ENCODE measurements at regions not wholly inside any gene's neighbourhood (a gene's known extent, or its start where the extent isn't known, plus 50 kb on each side); places are given as distances from the start of the nearest gene placed in this dataset.

DNA sequence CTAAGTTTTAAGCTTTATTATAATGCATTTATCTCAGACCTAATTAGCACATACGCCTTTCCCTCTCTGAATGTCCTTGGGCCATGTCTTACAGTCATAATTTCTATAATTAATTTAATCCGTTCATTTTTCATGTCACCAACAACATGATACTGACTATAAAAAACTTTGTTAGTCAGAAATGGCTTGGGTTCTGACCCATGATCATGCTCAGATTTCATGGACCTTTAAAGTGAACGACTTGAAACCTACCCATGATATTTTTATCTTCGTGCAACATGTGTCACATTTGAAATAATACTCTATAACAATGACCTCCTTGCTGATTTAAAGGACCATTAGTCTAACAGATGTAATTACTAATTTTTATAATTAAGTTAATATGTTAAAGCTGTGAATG lies 1033.8 kb downstream of the DIPK2A start:
- no peak for TF ChIP-seq TAF1 (IDR thresholded peaks at IDR 0.05; ENCODE audit: low read depth)
- no peak for TF ChIP-seq FOXM1 (IDR thresholded peaks at IDR 0.05; ENCODE audit: borderline replicate concordance, low read depth)
- TF ChIP-seq TCF12 (IDR thresholded peaks at IDR 0.05; ENCODE audit: low read depth) = no peak
- TF ChIP-seq EP300 (IDR thresholded peaks at IDR 0.05; ENCODE audit: borderline replicate concordance) = no peak
- TF ChIP-seq ZBTB7A (IDR thresholded peaks at IDR 0.05; ENCODE audit: low read depth) = no peak
- no peak for TF ChIP-seq CEBPB (IDR thresholded peaks at IDR 0.05)
- TF ChIP-seq TEAD4 (IDR thresholded peaks at IDR 0.05) = no peak
- TF ChIP-seq MAX (IDR thresholded peaks at IDR 0.05) = no peak
- TF ChIP-seq, protein P1, sequence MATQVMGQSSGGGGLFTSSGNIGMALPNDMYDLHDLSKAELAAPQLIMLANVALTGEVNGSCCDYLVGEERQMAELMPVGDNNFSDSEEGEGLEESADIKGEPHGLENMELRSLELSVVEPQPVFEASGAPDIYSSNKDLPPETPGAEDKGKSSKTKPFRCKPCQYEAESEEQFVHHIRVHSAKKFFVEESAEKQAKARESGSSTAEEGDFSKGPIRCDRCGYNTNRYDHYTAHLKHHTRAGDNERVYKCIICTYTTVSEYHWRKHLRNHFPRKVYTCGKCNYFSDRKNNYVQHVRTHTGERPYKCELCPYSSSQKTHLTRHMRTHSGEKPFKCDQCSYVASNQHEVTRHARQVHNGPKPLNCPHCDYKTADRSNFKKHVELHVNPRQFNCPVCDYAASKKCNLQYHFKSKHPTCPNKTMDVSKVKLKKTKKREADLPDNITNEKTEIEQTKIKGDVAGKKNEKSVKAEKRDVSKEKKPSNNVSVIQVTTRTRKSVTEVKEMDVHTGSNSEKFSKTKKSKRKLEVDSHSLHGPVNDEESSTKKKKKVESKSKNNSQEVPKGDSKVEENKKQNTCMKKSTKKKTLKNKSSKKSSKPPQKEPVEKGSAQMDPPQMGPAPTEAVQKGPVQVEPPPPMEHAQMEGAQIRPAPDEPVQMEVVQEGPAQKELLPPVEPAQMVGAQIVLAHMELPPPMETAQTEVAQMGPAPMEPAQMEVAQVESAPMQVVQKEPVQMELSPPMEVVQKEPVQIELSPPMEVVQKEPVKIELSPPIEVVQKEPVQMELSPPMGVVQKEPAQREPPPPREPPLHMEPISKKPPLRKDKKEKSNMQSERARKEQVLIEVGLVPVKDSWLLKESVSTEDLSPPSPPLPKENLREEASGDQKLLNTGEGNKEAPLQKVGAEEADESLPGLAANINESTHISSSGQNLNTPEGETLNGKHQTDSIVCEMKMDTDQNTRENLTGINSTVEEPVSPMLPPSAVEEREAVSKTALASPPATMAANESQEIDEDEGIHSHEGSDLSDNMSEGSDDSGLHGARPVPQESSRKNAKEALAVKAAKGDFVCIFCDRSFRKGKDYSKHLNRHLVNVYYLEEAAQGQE (IDR thresholded peaks at IDR 0.05; ENCODE audit: low read depth) = no peak
- no peak for TF ChIP-seq NFIC (IDR thresholded peaks at IDR 0.05)
- TF ChIP-seq CREB1 (IDR thresholded peaks at IDR 0.05; ENCODE audit: low read depth) = no peak
- TF ChIP-seq YY1 (IDR thresholded peaks at IDR 0.05; ENCODE audit: low read depth) = no peak
- no peak for TF ChIP-seq RAD21 (IDR thresholded peaks at IDR 0.05; ENCODE audit: low read depth)

GRCh38 chr3:145006271-145006670 lies 1034.6 kb downstream of the DIPK2A start:
- TF ChIP-seq CEBPB (IDR thresholded peaks at IDR 0.05) = no peak
- TF ChIP-seq TAF1 (IDR thresholded peaks at IDR 0.05; ENCODE audit: low read depth) = no peak
- TF ChIP-seq RAD21 (IDR thresholded peaks at IDR 0.05; ENCODE audit: low read depth) = no peak
- no peak for TF ChIP-seq CREB1 (IDR thresholded peaks at IDR 0.05; ENCODE audit: low read depth)
- TF ChIP-seq TCF12 (IDR thresholded peaks at IDR 0.05; ENCODE audit: low read depth) = no peak
- TF ChIP-seq FOXM1 (IDR thresholded peaks at IDR 0.05; ENCODE audit: borderline replicate concordance, low read depth) = no peak
- TF ChIP-seq MAX (IDR thresholded peaks at IDR 0.05) = no peak
- TF ChIP-seq TEAD4 (IDR thresholded peaks at IDR 0.05) = no peak
- no peak for TF ChIP-seq NFIC (IDR thresholded peaks at IDR 0.05)
- no peak for TF ChIP-seq EGR1 (IDR thresholded peaks at IDR 0.05)

- no peak for TF ChIP-seq EGR1 (IDR thresholded peaks at IDR 0.05)
- no peak for TF ChIP-seq CREB1 (IDR thresholded peaks at IDR 0.05; ENCODE audit: low read depth)
- TF ChIP-seq CEBPB (IDR thresholded peaks at IDR 0.05) = no peak
- TF ChIP-seq ZBTB7A (IDR thresholded peaks at IDR 0.05; ENCODE audit: low read depth) = no peak
- TF ChIP-seq YY1 (IDR thresholded peaks at IDR 0.05; ENCODE audit: low read depth) = no peak
- no peak for TF ChIP-seq TEAD4 (IDR thresholded peaks at IDR 0.05)
- no peak for TF ChIP-seq TAF1 (IDR thresholded peaks at IDR 0.05; ENCODE audit: low read depth)
- no peak for TF ChIP-seq RAD21 (IDR thresholded peaks at IDR 0.05; ENCODE audit: low read depth)
- TF ChIP-seq, protein P2, sequence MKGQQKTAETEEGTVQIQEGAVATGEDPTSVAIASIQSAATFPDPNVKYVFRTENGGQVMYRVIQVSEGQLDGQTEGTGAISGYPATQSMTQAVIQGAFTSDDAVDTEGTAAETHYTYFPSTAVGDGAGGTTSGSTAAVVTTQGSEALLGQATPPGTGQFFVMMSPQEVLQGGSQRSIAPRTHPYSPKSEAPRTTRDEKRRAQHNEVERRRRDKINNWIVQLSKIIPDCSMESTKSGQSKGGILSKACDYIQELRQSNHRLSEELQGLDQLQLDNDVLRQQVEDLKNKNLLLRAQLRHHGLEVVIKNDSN (IDR thresholded peaks at IDR 0.05) = no peak
- TF ChIP-seq NFIC (IDR thresholded peaks at IDR 0.05) = no peak
- no peak for TF ChIP-seq EP300 (IDR thresholded peaks at IDR 0.05; ENCODE audit: borderline replicate concordance)
- TF ChIP-seq MAX (IDR thresholded peaks at IDR 0.05) = no peak
- no peak for TF ChIP-seq FOXM1 (IDR thresholded peaks at IDR 0.05; ENCODE audit: borderline replicate concordance, low read depth)
These were observed 1042.3 kb downstream of the DIPK2A start for GRCh38 chr3:145013931-145014330.

- TF ChIP-seq CREB1 (IDR thresholded peaks at IDR 0.05; ENCODE audit: low read depth) (no peak), RAD21 (IDR thresholded peaks at IDR 0.05; ENCODE audit: low read depth) (no peak), TAF1 (IDR thresholded peaks at IDR 0.05; ENCODE audit: low read depth) (no peak), ZBTB7A (IDR thresholded peaks at IDR 0.05; ENCODE audit: low read depth) (no peak), CEBPB (IDR thresholded peaks at IDR 0.05) (no peak)
These were observed 1043.6 kb downstream of the DIPK2A start for GRCh38 chr3:145015253-145015652.

GRCh38 chr3:145017959-145018358 lies 1046.3 kb downstream of the DIPK2A start:
- TF ChIP-seq NFIC (IDR thresholded peaks at IDR 0.05) (no peak), CREB1 (IDR thresholded peaks at IDR 0.05; ENCODE audit: low read depth) (no peak)
- TF ChIP-seq, protein P2 (IDR thresholded peaks at IDR 0.05) = no peak

DNA sequence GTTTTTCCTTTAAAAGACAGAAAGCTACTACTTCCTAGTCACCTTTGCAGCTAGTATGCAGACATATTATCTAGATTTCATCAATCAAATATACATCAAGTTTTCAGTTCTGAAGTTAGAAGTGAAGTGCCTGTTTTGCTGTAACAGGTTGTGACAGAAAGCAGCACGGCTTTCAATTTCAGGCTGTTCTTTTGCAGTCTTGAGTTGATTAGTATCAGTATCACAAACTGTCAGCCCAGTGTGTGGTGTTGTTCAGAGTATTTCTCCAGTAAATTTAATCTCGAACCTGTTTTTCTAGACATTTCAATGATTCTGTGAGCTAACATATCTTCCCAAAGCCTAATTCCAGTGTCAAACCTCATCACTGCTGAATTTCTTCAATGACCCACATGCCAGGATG lies 1050.8 kb downstream of the DIPK2A start:
- TF ChIP-seq YY1 (IDR thresholded peaks at IDR 0.05; ENCODE audit: low read depth) = no peak
- TF ChIP-seq TCF12 (IDR thresholded peaks at IDR 0.05; ENCODE audit: low read depth) = no peak
- TF ChIP-seq FOXM1 (IDR thresholded peaks at IDR 0.05; ENCODE audit: borderline replicate concordance, low read depth) = no peak
- TF ChIP-seq NFIC (IDR thresholded peaks at IDR 0.05) = no peak
- no peak for TF ChIP-seq EP300 (IDR thresholded peaks at IDR 0.05; ENCODE audit: borderline replicate concordance)
- TF ChIP-seq MAX (IDR thresholded peaks at IDR 0.05) = no peak
- no peak for TF ChIP-seq CEBPB (IDR thresholded peaks at IDR 0.05)
- TF ChIP-seq, protein P2 (IDR thresholded peaks at IDR 0.05) = no peak
- TF ChIP-seq ZBTB7A (IDR thresholded peaks at IDR 0.05; ENCODE audit: low read depth) = no peak
- TF ChIP-seq RAD21 (IDR thresholded peaks at IDR 0.05; ENCODE audit: low read depth) = no peak

DNA sequence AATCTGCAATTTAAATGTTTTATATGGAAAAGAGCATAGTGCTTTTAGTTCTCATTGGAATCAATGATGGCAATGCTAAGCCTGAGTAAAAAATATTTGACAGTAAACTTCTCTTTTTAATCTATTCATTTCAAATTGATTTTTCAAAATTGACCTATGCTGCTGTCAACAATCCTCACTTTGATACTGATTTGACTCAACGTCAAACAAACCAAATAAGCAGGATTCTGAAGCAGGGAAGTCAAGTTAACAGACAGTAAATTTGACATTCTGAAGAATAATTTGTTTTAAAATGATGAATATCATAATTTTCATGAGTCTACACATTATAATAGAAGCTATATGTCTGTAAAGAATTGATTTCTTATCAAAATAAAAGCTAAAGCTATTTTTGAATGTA lies 1053.1 kb downstream of the DIPK2A start:
- TF ChIP-seq, protein P2 (IDR thresholded peaks at IDR 0.05) = no peak
- TF ChIP-seq TAF1 (IDR thresholded peaks at IDR 0.05; ENCODE audit: low read depth) (no peak), YY1 (IDR thresholded peaks at IDR 0.05; ENCODE audit: low read depth) (no peak), EP300 (IDR thresholded peaks at IDR 0.05; ENCODE audit: borderline replicate concordance) (no peak), RAD21 (IDR thresholded peaks at IDR 0.05; ENCODE audit: low read depth) (no peak), ZBTB7A (IDR thresholded peaks at IDR 0.05; ENCODE audit: low read depth) (no peak)
